B cell (primary cell): ENCODE measurements at regions not wholly inside any gene's neighbourhood (a gene's known extent, or its start where the extent isn't known, plus 50 kb on each side); places are given as distances from the start of the nearest gene placed in this dataset.

ENCODE experiments used
- ATAC-seq: fragments of 200-7000 bp; cut with Tn5 transposase; one replicate; pipeline ENCODE4 v1.10.0; 2021; ENCODE audit warnings: low read depth, mild to moderate bottlenecking, moderate number of reproducible peaks, moderate library complexity
- CTCF ChIA-PET: fragments of 350-600 bp; sonication (Branson Sonifier 250); formaldehyde crosslinking; loops from one replicate; lab custom pipeline; 2021; ENCODE audit warnings: antibody characterized with exemption, inconsistent platforms; lab: Charles Lee
- POLR2A ChIA-PET: fragments of 350-600 bp; sonication (Branson Sonifier 250); formaldehyde crosslinking; loops from one replicate; lab custom pipeline; 2021; ENCODE audit warnings: antibody characterized with exemption; lab: Charles Lee
- DNase-seq: peaks from one replicate; pipeline ENCODE4 v3.0.0; 2013
- H2AFZ ChIP-seq: 2 replicates; pipeline ENCODE4 v1.6.1; 2012; ENCODE audit warnings: mild to moderate bottlenecking, low read depth, low read length; ENCODE audit not compliant: insufficient read depth, poor library complexity, severe bottlenecking
- H3K27ac ChIP-seq, 2 donors: 1 replicate in 1 of 2; 2 replicates in 1 of 2; pipeline ENCODE4 v1.5.1; 2012 to 2013; ENCODE audit warnings: low read length in 2 of 2, mild to moderate bottlenecking in 2 of 2, moderate library complexity in 1 of 2
- H3K27me3 ChIP-seq, 4 experiments: fragments of 200-600 bp in 1 of 4; sonication (generic) in 1 of 4; replicated peaks in 1 of 4; 1 replicate in 2 of 4; 2 replicates in 2 of 4; pipeline versions ENCODE4 v1.6.1 to v1.7.0; 2013 to 2016; ENCODE audit warnings: low read length in 3 of 4, mild to moderate bottlenecking in 2 of 4, mixed read lengths in 1 of 4, moderate library complexity in 1 of 4; ENCODE audit not compliant: insufficient read depth in 4 of 4, control insufficient read depth in 3 of 4; ENCODE audit errors: control extremely low read depth in 1 of 4
- H3K36me3 ChIP-seq, 2 experiments: replicated peaks in 1 of 2; 1 replicate in 1 of 2; 2 replicates in 1 of 2; pipeline versions ENCODE4 v1.6.1 to v1.7.1; 2013; ENCODE audit warnings: low read length in 1 of 2; ENCODE audit not compliant: insufficient read depth in 2 of 2, control insufficient read depth in 1 of 2; ENCODE audit errors: control extremely low read depth in 1 of 2, extremely low read depth in 1 of 2
- H3K4me1 ChIP-seq, 2 donors: fragments of 200-600 bp in 1 of 2; sonication (generic) in 1 of 2; 1 replicate in 1 of 2; 2 replicates in 1 of 2; pipeline versions ENCODE4 v1.5.1 to v1.6.1; 2013 to 2017; ENCODE audit warnings: low read length in 2 of 2; ENCODE audit not compliant: control insufficient read depth in 2 of 2, insufficient read depth in 2 of 2
- H3K4me2 ChIP-seq: replicated peaks from 2 replicates; pipeline ENCODE3; 2012; ENCODE audit warnings: mild to moderate bottlenecking, low read depth, low read length; ENCODE audit not compliant: poor library complexity, severe bottlenecking
- H3K4me3 ChIP-seq, 5 experiments: fragments of 200-600 bp in 1 of 5; sonication (generic) in 1 of 5; 1 replicate in 3 of 5; 2 replicates in 2 of 5; pipeline versions ENCODE4 v1.5.1 to v1.7.0; 2011 to 2016; ENCODE audit warnings: low read length in 4 of 5, mild to moderate bottlenecking in 4 of 5, low read depth in 2 of 5, control low read depth in 1 of 5, moderate library complexity in 1 of 5; ENCODE audit not compliant: insufficient read depth in 1 of 5; ENCODE audit errors: control extremely low read depth in 1 of 5, extremely low read depth in 1 of 5
- H3K79me2 ChIP-seq: fragments of 200-600 bp; sonication (generic); one replicate; pipeline ENCODE4 v1.6.0; 2016; ENCODE audit warnings: low read length; ENCODE audit not compliant: control insufficient read depth, insufficient read depth
- H3K9ac ChIP-seq: fragments of 200-600 bp; sonication (generic); 2 replicates; pipeline ENCODE4 v1.6.1; 2017; ENCODE audit warnings: mild to moderate bottlenecking, low read length, moderate library complexity
- H3K9me3 ChIP-seq, 3 donors: one replicate each; pipeline versions ENCODE4 v1.6.1 to v1.7.1; 2013; ENCODE audit warnings: low read length in 2 of 3; ENCODE audit not compliant: control insufficient read depth in 2 of 3, insufficient read depth in 1 of 3; ENCODE audit errors: control extremely low read depth in 1 of 3
- H4K20me1 ChIP-seq: 2 replicates; pipeline ENCODE4 v1.6.0; 2012; ENCODE audit warnings: mild to moderate bottlenecking, low read length; ENCODE audit not compliant: insufficient read depth, control insufficient read depth, poor library complexity, severe bottlenecking
- H3K27ac Mint-ChIP-seq: one replicate; pipeline ENCODE4 v1.8.0; 2021; ENCODE audit warnings: mixed read lengths
- H3K27me3 Mint-ChIP-seq: one replicate; pipeline ENCODE4 v1.8.0; 2021; ENCODE audit warnings: mixed read lengths
- H3K4me1 Mint-ChIP-seq: one replicate; pipeline ENCODE4 v1.8.0; 2021; ENCODE audit warnings: mixed read lengths
- H3K4me3 Mint-ChIP-seq: one replicate; pipeline ENCODE4 v1.8.0; 2021; ENCODE audit warnings: mixed read lengths
- H3K9me3 Mint-ChIP-seq: one replicate; pipeline ENCODE4 v1.8.0; 2022; ENCODE audit warnings: mixed read lengths; ENCODE audit not compliant: insufficient read depth
- EZH2 ChIP-seq: IDR thresholded peaks from 2 replicates; pipeline ENCODE4 v1.6.1; 2012; ENCODE audit warnings: borderline replicate concordance, low read depth, mild to moderate bottlenecking, moderate library complexity, low read length; ENCODE audit not compliant: insufficient read depth, poor library complexity, severe bottlenecking
- WGBS: methylation state at CpG from one replicate; pipeline ENCODE4 v1.1.5; 2013; ENCODE audit warnings: missing lambda C conversion rate; ENCODE audit not compliant: insufficient coverage; 5-methylcytosine and 5-hydroxymethylcytosine counted together
- intact Hi-C: fragments of 100-400 bp; cut with micrococcal nuclease; formaldehyde crosslinking; loops from one replicate; pipeline ENCODE4 v1.10.0; 2022
- TF ChIP-seq, protein P1 (sequence below): fragments of 200-600 bp; IDR thresholded peaks from one replicate; pipeline ENCODE4 v1.8.0; 2022; ENCODE audit warnings: antibody characterized with exemption, mild to moderate bottlenecking

- Histone ChIP-seq H2AFZ (no peak overlapping the region), H3K27ac (no peak overlapping the region), H3K4me3 (no peak overlapping the region), H3K9me3 (no peaks in the 10 kb centered on the region), H3K4me1 (no peaks in the 10 kb centered on the region), H4K20me1 (no peaks in the 10 kb centered on the region), H3K79me2 (no peaks in the 10 kb centered on the region), H3K4me2 (no peak overlapping the region), H3K27me3 (no peaks in the 10 kb centered on the region), H3K9ac (no peak overlapping the region), H3K36me3 (peaks cover 0 to 2% of the 10 kb centered on the region in 2 experiments)
- Mint-ChIP-seq H3K4me3 (no peak overlapping the region), H3K27ac (no peak overlapping the region), H3K9me3 (peaks cover 2% of the 10 kb centered on the region), H3K27me3 (no peaks in the 10 kb centered on the region), H3K4me1 (peaks cover 4% of the 10 kb centered on the region)
- DNase-seq: no peak
- ChIA-PET POLR2A (no interaction called here), CTCF (no interaction called here)
- intact Hi-C loops: no loop called here
- TF ChIP-seq, protein P1, sequence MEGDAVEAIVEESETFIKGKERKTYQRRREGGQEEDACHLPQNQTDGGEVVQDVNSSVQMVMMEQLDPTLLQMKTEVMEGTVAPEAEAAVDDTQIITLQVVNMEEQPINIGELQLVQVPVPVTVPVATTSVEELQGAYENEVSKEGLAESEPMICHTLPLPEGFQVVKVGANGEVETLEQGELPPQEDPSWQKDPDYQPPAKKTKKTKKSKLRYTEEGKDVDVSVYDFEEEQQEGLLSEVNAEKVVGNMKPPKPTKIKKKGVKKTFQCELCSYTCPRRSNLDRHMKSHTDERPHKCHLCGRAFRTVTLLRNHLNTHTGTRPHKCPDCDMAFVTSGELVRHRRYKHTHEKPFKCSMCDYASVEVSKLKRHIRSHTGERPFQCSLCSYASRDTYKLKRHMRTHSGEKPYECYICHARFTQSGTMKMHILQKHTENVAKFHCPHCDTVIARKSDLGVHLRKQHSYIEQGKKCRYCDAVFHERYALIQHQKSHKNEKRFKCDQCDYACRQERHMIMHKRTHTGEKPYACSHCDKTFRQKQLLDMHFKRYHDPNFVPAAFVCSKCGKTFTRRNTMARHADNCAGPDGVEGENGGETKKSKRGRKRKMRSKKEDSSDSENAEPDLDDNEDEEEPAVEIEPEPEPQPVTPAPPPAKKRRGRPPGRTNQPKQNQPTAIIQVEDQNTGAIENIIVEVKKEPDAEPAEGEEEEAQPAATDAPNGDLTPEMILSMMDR: no peak
- TF ChIP-seq EZH2: no peak
- 11% methylated on average over 1 of the region's 3 CpGs for WGBS
- no peak for ATAC-seq
Measured at GRCh38 chr4:123232439-123232838, 164.2 kb upstream of the SPRY1 start.

DNA sequence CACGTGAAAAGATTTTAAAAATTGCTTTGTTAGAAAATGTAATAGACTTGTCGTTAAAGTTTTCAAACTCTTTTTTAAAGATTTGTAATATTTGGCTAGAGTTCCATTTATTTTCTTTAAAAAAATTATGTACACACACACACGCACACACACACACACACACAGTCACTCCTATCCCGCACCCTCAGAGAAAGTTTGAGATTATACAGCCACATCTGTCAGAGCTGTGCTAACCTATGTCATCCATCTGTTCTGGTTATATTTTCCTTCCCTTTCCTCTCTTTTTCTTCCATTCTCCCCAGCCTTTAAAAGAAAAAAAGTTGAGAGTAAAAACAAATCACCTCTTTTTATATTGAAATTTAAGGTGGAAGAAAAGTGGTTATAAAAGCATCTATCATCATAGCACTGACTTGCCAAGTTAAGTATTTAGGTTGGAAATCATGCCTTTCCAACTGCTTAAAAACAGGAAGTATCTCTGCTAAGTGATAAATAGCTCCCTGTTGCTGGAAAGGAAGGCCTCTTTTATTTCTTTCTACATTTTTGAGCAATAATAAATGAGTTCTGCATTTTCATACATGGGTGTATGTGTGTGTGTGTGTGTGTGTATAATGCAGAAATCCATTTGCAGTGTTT is 163.3 kb upstream of the SPRY1 start:
- ChIA-PET POLR2A (interaction anchor here (0.7 kb wide), 1 partner anchor 26 kb away, joined by 4 read pairs; no protein-coding TSS in a partner anchor), CTCF (no interaction called here)
- H3K4me2 ChIP-seq: no peak overlapping the region
- no peaks in the 10 kb centered on the region for H3K79me2 ChIP-seq
- no peak overlapping the region for H3K9ac ChIP-seq
- H3K27me3 Mint-ChIP-seq: no peaks in the 10 kb centered on the region
- 61% methylated on average over 2 of the region's 4 CpGs for WGBS
- no peaks in the 10 kb centered on the region for H3K4me1 ChIP-seq
- intact Hi-C loops: no loop called here
- no peak overlapping the region for H2AFZ ChIP-seq
- no peak for ATAC-seq
- H3K4me3 ChIP-seq: no peak overlapping the region
- peaks cover 2% of the 10 kb centered on the region for H3K9me3 Mint-ChIP-seq
- no peak overlapping the region for H3K4me3 Mint-ChIP-seq
- no peaks in the 10 kb centered on the region for H4K20me1 ChIP-seq
- no peak for DNase-seq
- H3K4me1 Mint-ChIP-seq: peaks cover 4% of the 10 kb centered on the region
- H3K27ac ChIP-seq: no peak overlapping the region
- H3K27me3 ChIP-seq: no peaks in the 10 kb centered on the region
- peaks cover 0 to 2% of the 10 kb centered on the region in 2 experiments for H3K36me3 ChIP-seq
- no peak for TF ChIP-seq EZH2
- TF ChIP-seq, protein P1: no peak
- peaks cover 0 to 6% (median 0%) of the 10 kb centered on the region in 3 donors for H3K9me3 ChIP-seq
- H3K27ac Mint-ChIP-seq: no peak overlapping the region
